ENCODE measurements at regions not wholly inside any gene's neighbourhood (a gene's known extent, or its start where the extent isn't known, plus 50 kb on each side); places are given as distances from the start of the nearest gene placed in this dataset.

DNA sequence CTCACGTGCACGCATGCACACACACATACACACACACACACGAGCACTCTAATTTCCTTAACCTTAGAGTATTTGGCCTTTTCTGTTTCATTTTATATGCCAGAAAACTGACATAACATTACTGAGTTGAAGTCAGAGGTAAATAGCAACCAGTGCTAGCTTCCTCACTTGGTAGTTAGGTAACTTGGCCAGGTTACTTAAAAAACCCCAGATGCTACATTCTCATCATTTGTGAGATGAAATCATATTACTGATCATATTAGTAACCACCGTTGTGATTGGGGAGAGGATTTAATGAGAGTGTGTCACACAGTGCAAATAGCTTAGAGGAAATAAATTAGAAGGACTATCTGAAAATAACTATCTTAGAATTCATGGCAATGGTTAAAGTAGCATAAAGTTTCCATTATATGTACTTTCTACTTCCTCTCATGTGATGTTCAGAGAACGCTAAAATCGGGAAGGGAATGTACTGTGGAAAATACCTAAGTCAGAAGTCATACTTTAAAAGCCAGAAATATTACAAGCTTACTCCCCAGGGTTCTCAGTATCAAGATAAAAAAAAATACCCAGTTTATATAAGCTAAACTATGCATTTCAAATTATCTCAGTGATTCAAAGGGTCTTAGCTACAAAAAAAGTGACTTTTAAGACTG, 120.5 kb downstream of the TUSC1 start:
- no peak for TF ChIP-seq POLR2A (IDR thresholded peaks at IDR 0.05; ENCODE audit: low read depth, low read length)
- TF ChIP-seq RAD21 (IDR thresholded peaks at IDR 0.05; ENCODE audit: low read length): no peak
- TF ChIP-seq, protein P1, sequence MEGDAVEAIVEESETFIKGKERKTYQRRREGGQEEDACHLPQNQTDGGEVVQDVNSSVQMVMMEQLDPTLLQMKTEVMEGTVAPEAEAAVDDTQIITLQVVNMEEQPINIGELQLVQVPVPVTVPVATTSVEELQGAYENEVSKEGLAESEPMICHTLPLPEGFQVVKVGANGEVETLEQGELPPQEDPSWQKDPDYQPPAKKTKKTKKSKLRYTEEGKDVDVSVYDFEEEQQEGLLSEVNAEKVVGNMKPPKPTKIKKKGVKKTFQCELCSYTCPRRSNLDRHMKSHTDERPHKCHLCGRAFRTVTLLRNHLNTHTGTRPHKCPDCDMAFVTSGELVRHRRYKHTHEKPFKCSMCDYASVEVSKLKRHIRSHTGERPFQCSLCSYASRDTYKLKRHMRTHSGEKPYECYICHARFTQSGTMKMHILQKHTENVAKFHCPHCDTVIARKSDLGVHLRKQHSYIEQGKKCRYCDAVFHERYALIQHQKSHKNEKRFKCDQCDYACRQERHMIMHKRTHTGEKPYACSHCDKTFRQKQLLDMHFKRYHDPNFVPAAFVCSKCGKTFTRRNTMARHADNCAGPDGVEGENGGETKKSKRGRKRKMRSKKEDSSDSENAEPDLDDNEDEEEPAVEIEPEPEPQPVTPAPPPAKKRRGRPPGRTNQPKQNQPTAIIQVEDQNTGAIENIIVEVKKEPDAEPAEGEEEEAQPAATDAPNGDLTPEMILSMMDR (conservative IDR thresholded peaks at IDR 0.05; ENCODE audit: low read depth, low read length): no peak
- no peak for TF ChIP-seq MXI1 (IDR thresholded peaks at IDR 0.05; ENCODE audit: borderline replicate concordance, low read depth, low read length)
- TF ChIP-seq MAZ (IDR thresholded peaks at IDR 0.05; ENCODE audit: borderline replicate concordance, low read depth, low read length): no peak
- TF ChIP-seq, protein P2, sequence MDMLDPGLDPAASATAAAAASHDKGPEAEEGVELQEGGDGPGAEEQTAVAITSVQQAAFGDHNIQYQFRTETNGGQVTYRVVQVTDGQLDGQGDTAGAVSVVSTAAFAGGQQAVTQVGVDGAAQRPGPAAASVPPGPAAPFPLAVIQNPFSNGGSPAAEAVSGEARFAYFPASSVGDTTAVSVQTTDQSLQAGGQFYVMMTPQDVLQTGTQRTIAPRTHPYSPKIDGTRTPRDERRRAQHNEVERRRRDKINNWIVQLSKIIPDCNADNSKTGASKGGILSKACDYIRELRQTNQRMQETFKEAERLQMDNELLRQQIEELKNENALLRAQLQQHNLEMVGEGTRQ (IDR thresholded peaks at IDR 0.05; ENCODE audit: low read depth, low read length): no peak

Data from IMR-90 (cell line).